GM19463 (cell line): ENCODE measurements at regions not wholly inside any gene's neighbourhood (a gene's known extent, or its start where the extent isn't known, plus 50 kb on each side); places are given as distances from the start of the nearest gene placed in this dataset.
"Not testable (repeated sequence)": the region's sequence is repeated elsewhere in the genome, so short reads cannot be mapped to it uniquely, and the experiment has no call there.

Experiments
- ATAC-seq: cut with Tn5 transposase; IDR thresholded peaks from one replicate; pipeline ENCODE4 v1.9.1; 2021; ENCODE audit warnings: mild to moderate bottlenecking, moderate library complexity; ENCODE audit not compliant: unreplicated experiment

DNA sequence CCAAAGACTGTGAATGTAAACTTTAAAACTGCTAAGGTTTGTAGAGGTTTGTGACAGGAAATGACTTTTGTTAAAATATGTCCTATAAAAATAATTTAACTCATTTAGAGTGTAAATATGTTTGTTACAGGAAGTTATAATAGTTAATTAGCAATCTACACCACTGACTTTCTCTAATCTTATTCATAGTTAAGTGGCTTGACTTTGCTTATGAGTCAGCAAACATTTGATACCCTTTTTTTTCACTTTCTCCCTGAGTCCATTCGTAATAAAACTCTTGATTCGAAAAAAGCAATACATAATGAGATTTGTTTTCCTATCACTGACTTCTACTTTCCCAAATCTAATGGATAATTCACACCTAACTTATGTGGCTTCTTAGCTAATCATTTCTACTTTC, 317.7 kb upstream of the SEMA3C start:
- ATAC-seq, result no peak

DNA sequence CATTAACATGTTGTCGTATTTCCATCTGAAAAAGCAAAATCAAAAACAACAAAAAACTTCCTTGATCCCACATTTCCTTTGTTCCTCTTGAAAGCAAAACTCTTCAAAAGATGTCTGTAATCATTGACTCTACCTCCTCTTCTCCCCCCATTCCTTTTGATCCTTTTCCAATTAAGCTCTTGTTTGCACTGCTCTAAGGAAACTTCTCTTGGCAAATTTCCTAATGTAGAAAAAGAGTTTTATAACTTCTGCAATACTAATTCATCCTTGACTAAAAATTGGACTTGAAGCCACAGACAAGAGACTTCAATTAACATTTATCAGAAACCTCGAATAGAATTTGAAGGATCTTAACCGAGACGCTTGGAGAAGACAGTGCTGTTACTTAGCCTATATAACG, 317.1 kb upstream of the SEMA3C start:
- ATAC-seq, result no peak

DNA sequence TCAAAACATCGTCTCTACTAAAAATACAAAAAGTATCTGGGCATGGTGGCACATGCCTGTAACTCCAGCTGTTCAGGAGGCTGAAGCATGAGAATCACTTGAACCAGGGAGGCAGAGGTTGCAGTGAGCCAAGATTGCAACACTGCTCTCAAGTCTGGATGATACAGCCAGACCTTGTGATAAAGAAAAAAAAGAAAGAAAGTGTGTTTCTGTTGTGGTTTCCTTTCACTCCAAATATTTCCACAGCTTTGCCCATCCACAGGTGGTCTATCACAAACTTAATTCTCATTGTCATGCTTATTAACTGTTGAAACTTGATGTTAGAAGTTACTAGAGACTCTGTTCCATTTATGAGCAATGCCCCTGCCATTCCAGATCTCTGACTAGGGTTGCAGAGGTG, 316.0 kb upstream of the SEMA3C start:
- no peak for ATAC-seq

DNA sequence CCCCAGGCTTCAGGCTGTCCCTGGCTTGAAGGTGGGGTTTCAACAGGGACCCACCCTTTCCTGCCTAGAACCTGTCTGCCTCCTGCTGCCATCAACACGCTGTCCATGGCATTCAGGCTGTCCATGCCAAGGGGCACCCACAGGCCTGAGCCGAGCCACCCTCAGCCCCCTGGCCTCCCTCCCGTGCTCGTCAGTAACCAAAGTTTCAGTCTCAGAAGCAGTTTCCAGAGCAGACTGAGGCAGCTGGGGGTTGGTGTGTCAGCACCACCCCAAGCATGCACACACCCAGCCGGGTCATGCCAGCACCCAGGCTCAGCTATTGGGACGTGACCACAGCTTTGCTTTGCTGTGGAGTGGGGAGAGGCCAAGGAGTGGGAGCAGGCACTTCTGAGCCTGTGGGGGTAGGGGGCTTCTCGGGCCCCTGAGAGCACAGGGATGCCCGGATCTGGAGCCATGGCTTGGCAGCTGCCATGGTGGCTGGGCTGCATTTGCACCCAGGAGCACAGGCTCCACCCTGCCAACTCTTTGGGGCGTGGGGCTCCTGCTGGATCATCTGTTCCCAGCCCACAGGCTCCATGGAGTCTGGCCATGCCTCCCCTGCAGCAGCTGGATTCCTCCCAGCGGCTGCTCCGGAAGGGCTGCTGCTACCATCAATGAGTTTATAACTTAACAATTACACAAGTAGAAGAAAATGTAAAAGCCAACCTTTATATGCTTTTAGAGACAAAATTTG, 314.5 kb upstream of the SEMA3C start:
- ATAC-seq, result no peak

DNA sequence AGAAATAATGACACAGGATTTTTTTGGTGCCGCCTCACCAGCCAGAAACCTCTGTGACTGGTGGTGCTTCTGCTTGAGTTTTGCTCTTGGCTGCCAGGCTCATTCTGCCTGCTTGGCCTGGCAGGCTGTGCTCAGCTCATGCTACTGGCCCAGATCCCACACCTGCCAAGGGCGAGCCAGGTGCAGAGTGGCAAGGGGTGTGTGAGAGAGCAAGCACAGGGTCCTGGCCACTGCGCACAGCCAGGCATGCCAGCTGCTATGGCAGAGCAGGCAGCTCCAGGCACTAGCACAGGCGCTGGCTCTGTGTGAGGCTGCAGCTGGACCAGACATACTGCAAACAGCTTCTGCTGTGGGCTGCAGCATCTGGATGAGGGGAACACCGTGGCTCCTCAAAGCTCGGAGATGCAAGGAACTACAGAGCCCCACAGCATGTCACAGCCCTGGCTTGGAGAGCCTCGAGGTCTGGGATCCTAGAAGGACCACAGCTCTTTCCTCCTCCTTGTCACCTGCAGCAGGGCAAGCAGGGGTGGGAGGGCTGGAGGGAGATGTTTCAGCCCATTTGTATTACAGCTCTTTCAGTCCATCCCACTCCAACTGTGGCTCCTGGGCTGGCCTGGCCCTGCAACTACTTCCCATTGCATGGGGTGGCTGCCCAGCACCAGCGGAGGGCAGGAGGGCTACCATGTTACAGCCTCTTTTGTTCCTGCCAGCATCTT, 313.4 kb upstream of the SEMA3C start:
- ATAC-seq, result no peak

DNA sequence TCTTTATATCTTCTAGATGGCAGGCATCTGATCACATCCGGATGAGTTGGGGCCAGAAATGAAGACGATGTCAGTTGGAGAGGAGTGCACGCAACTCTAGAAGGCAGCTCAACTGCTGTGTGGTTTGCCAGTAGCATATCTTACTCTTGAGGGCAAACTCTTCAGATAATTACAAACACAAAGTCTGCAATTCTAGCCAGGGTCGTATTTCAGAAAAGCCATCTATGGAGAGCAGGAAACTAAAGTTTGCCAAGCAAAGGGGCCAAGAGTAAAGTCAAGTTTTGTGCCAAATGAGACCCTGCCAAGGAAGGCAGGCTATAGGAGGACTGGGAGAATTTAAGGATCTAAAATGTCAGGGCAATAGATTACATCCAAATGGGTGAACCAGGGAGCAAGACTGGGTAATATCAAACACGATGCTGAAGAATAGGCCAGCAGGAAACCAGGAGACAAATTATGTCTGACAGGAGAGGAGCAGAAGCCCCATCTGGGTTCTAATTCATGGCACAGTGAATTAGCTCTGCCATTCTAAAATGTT, 312.5 kb upstream of the SEMA3C start:
- no peak for ATAC-seq

DNA sequence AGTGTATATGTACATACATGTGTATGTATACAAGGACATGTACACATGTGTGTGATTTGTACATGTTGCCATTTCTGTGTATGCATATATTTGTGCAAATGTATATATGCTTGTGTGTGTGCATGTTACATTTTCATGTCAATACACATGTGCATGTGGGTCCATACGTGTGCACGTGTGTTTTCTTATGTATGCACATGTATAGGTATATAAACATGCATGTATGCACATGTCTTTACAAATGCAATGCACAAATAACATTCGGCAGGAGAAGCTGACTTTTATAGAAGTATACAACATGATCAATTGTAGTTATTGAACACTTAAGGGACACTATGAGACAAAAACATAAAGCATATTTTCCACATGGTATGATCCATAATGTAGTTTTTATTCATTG, 307.4 kb upstream of the SEMA3C start:
- no peak for ATAC-seq

DNA sequence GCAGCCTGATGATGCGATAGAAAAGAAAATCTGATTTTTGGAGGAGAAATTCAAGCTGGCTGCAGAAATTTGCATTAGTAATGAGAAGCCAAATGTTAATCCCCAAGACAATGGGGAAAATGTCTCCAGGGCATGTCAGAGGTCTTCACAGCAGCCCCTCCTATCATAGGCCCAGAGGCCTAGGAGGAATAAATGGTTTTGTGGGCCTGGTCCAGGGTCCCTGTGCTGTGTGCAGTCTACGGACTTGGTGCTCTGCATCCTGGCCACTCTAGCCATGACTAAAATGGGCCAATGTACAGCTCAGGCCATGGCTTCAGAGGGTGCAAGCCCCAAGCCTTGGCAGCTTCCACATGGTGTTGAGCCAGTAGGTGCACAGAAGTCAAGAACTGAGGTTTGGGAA, 303.8 kb upstream of the SEMA3C start:
- not testable (repeated sequence) for ATAC-seq

DNA sequence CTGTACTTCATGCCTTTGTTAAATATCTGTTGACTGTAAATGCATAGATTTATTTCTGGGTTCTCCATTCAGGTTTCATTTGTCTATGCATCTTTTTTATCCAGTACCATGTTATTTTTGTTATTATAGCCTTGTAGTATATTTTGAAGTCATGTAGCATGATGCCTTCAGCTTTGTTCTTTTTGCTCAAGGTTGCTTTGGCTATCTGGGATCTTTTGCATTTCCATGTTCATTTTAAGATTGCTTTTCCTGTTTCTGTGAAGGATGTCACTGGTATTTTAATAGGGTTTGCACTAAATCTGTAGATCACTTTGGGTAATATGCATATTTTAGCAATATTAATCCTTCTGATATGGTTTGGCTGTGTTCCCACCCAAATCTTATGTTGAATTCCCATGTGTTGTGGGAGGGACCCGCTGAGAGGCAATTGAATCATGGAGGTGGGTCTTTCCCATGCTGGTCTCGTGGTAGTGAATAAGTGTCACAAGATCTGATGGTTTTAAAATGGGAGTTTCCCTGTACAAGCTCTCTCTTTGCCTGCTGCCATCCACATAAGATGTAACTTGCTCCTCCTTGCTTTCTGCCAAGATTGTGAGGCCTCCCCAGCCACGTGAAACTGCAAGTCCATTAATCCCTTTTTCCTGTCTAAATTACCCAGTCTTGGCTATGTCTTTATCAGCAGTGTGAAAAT, 302.8 kb upstream of the SEMA3C start:
- no peak for ATAC-seq

DNA sequence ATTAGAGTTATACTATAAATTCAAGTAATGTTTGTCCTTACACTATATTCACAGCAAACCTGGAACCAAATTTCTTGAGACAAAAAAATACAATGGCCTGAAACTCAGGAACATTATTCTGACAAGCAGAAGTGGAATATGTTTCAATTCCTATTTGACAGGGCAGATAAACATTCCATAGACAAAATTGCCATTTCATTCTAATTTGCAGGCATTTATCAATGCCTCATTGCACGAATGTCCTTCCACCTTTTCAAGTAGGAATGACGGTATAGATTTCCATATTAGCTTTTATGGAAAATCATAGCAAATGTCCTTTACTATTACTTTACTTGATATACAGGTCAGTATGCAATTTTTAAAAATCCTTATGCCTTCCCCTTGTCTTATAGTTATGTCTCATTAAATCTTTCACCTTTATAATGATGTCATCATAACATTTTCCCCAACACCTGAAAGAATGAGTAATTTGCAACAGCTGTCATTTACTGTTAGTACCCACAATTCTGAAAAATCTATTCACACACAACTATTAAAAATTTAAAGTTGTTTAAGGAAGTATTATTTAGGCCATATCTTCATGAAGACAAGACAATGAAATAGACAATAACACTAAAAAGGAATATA, 299.7 kb upstream of the SEMA3C start:
- no peak for ATAC-seq

DNA sequence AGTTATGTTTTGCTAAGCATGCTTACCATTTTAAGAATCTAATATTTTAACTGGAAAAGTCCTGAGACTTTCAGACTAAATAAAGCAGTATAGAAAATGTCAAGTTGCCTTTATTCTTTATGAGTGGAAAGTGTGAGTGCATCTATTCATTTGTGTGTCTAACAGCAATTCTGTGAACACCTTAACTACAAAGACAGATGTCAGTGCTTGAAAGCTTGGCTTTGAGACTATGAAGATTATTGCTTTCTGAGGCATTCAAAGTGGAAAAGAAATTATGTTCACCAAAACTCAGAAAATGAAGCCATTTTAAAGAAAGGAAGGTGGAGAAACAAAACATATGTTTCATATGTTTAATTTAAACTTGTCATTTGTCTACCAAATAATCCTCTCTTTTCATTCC, 294.5 kb upstream of the SEMA3C start:
- ATAC-seq, result no peak

DNA sequence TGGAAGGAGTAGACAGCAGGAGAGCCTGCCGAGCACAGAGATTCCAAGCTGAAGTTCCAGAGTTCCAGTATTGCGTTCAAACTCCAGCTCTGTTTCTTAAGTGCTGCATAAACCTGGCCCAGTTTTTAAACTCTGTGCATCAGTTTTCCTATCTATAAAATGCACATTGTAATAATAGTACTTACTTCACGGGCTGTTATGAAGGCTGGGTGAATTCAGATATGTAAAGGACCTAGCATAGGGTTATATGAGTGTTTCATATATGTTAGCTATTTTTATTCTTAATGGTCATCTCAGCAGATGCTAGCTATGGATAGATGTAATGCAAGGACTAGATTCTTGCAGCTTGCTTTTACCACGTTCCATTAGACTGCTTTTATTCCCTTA, 293.1 kb upstream of the SEMA3C start:
- no peak for ATAC-seq

DNA sequence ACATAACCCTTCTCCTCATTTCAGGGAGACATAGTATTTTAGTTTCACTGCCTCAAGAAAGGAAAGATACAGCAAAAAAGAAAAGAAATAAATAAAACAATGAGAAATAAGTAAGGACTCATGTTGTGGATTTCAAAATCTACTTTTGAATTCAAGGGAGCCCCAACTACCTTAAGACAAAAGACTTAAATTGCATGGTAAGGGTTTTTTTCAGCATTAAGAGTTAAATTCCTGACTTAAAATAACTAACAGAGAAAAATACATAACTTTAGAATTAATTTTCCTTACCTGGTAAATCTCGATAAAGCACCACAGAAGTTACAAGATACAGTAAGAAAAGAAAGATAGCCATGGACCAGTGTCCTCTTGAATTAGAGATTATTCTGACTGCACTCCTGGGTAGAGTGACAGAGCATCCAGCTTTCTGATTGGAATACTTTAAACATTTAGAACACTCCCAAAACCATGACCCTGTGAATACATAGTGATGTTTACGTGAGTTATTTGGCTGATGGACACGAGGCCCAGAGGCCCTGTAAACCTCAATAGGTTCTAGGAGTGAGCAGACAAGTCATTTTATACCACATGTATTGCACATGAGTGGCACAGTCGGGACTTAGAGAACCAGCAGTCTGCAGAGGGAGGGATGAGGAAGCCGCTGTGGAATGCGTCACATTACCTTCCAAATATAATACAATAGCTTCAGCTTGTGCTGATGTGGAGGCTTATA, 292.5 kb upstream of the SEMA3C start:
- ATAC-seq, result no peak

DNA sequence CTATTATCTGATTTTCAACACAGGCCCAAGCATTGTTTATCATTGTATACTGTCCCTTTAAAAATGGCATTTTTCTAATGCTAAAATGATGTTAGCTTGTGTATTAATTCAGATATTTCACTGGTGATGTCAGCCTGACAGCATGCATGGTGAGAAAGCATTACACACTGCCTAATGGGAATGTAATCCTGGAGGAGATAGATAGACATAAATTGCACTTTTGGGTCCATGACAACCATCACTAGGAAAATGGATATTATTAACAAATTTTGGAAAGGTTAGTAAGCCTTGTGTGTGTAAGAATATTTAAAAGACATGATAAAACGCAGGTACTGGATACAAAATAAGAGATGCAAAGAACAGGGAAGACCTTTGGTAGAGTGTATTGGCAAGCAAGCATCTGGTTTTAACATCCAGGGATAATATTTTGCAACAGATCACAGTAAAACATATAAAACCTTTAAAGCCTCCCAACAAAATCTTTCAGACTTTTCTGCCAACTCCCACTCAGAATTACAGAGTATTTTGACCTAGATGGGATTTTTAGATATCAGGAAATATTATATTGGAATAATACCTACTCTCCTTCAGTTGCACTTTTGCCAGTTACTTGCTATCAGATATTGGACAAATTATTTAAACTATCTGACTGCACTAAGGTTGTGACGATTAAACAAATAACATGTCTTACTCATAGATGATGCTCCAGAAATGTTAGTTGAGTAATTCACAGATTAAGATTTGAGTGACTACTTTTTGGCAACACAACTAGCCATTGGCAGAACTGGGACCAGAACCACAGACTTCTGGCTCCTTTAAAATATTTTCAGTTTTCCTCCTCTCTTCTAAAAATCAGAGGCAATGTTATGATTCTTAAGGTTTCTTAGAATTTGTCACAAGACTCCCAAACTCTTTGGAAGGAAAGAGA, 291.6 kb upstream of the SEMA3C start:
- ATAC-seq, result no peak

DNA sequence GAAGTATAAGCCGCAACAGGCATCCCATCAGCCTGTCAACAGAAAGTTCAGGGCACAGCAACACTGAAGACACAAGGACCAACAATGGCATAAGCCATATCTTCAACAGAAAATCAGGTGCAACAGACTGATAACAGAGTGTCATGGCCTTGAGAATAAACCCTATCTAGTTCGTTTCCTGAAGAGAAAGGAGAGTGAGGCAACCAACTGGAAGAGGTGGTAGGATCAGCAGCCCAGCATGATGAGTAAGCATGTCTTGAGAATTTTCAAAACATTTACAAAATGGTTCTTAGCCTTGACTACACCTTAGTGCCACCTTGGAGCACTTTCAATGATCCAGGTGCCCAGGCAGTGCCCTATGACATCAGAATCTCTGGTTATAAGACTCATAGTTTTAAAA, 290.2 kb upstream of the SEMA3C start:
- ATAC-seq, result no peak

DNA sequence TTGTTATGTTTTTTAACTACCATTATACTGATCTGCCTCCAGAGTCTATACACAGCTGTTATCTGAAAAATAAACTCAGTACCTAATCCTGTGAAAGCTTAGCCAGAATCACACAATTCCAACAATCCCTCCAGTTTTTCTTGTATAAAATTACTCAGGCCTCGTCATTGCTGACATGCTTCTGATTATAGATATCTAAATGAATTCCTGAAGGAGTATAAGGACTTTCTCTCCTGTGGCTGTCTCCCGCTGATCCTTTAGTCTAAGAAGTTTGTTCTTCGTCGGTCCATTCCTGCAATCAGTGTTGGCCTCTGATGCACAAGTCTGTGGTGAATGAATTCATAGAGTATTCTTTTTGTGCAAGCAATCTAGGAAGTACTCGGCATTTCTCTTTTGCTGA, 288.9 kb upstream of the SEMA3C start:
- no peak for ATAC-seq

DNA sequence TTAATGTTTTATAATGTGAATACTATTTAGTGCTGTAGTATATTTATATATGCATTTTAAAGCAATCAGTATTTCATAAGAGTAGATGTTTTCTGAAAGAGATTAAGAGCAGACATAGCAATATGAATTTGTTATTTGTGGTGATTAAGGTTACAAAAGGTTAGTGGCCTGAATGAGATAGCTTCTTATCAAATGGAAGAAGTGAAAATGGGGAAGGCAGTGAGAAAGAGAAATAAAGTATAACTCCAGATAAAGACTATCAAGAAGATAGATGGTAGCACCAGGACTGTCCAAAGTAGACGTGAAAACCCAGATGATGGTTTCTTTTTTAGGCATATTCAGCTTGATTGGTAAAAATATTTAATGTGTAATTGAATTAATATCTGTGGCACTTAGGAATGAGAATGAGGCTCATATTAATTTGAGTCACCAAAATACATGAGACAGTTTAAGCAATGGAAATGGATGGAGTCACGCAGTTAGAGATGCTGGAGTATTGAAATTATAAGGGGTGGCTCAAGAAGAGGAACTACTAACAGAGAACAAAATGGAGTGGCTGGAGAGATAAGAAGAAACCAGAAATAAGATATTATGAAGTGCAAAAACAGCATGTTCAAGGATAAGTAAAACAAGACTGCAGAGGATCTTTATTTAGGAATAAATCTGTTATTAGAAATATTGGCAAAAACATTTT, 288.0 kb upstream of the SEMA3C start:
- ATAC-seq, result no peak

DNA sequence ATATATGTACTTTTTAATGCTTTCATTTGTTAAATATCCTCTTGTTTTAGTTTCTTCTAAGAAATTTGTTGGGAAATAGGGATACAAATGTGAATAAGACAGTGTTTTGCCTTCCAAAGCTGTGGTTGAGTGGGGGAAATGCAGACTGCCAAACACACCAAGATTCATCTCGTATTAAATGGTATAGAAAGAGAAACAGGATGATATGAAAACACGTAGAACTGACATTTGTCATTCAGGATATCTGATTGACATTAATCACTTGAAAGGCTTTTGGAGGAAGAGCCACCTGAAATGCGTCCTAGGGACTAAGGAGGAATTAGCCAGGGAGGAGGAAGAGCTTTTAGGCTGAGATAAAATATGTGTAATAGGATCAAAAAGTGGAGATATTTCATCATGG, 287.4 kb upstream of the SEMA3C start:
- no peak for ATAC-seq

DNA sequence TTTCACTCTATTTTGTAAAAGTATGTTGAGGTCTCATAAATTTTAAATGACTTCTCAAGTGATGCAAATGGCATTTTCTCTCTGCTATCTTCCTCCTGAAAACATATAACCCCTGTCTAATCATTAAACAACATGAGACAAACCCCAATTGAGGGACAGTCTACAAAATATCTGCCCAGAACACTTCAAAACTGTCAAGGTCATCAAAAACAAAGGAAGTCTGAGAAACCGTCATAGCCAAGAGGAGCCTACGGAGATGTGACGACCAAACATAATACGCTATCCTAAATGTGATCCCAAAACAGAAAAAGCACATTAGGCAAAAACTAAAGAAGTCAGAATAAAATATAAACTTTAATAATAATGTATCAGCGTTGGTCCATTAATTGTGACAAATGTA, 282.3 kb upstream of the SEMA3C start:
- no peak for ATAC-seq
